ENCODE measurements at regions not wholly inside any gene's neighbourhood (a gene's known extent, or its start where the extent isn't known, plus 50 kb on each side); places are given as distances from the start of the nearest gene placed in this dataset.

GRCh38 chr6:155561257-155561965, 105.8 kb upstream of the NOX3 start:
- Histone ChIP-seq H3K27me3 (ENCODE audit: control insufficient read depth, insufficient read depth, low read length) (no peaks in the 10 kb centered on the region), H3K9me3 (ENCODE audit: control insufficient read depth, insufficient read depth, low read length) (no peaks in the 10 kb centered on the region), H3K27ac (ENCODE audit: low read depth, low read length) (no peak overlapping the region), H3K36me3 (ENCODE audit: control insufficient read depth, insufficient read depth, low read length) (no peaks in the 10 kb centered on the region), H3K4me1 (ENCODE audit: control insufficient read depth, insufficient read depth, low read length) (no peaks in the 10 kb centered on the region), H3K4me3 (ENCODE audit: low read depth, low read length) (no peak overlapping the region)
- peak in 1 of 6 donors; percentile 25 for DNase-seq (ENCODE audit: low read depth in 4 of 6, low spot score in 6 of 6)
- no CpG with 5 or more reads among the region's 1 CpG for WGBS (ENCODE audit: insufficient coverage)

- no peak for DNase-seq (ENCODE audit: low read depth in 4 of 6, low spot score in 6 of 6)
- no peak overlapping the region for H3K27ac ChIP-seq (ENCODE audit: low read depth, low read length)
Observed at GRCh38 chr6:155549928-155550327, 94.3 kb upstream of the NOX3 start.

GRCh38 chr6:155549028-155549798, 93.6 kb upstream of the NOX3 start:
- no peaks in the 10 kb centered on the region for H3K4me1 ChIP-seq (ENCODE audit: control insufficient read depth, insufficient read depth, low read length)
- H3K27ac ChIP-seq (ENCODE audit: low read depth, low read length) = no peak overlapping the region
- DNase-seq (ENCODE audit: low read depth in 4 of 6, low spot score in 6 of 6) = no peak
- H3K27me3 ChIP-seq (ENCODE audit: control insufficient read depth, insufficient read depth, low read length) = no peaks in the 10 kb centered on the region
- H3K4me3 ChIP-seq (ENCODE audit: low read depth, low read length) = no peak overlapping the region
- H3K36me3 ChIP-seq (ENCODE audit: control insufficient read depth, insufficient read depth, low read length) = no peaks in the 10 kb centered on the region
- no peaks in the 10 kb centered on the region for H3K9me3 ChIP-seq (ENCODE audit: control insufficient read depth, insufficient read depth, low read length)
- WGBS (ENCODE audit: insufficient coverage) = 100% methylated on average over 1 of the region's 9 CpGs

More at GRCh38 chr6:155549928-155550327, 94.3 kb upstream of the NOX3 start:
- Histone ChIP-seq H3K4me3 (ENCODE audit: low read depth, low read length) (no peak overlapping the region), H3K36me3 (ENCODE audit: control insufficient read depth, insufficient read depth, low read length) (no peaks in the 10 kb centered on the region), H3K27me3 (ENCODE audit: control insufficient read depth, insufficient read depth, low read length) (no peaks in the 10 kb centered on the region), H3K9me3 (ENCODE audit: control insufficient read depth, insufficient read depth, low read length) (no peaks in the 10 kb centered on the region), H3K4me1 (ENCODE audit: control insufficient read depth, insufficient read depth, low read length) (no peaks in the 10 kb centered on the region)
- WGBS (ENCODE audit: insufficient coverage) = 92% methylated on average over 3 of the region's 4 CpGs

DNA sequence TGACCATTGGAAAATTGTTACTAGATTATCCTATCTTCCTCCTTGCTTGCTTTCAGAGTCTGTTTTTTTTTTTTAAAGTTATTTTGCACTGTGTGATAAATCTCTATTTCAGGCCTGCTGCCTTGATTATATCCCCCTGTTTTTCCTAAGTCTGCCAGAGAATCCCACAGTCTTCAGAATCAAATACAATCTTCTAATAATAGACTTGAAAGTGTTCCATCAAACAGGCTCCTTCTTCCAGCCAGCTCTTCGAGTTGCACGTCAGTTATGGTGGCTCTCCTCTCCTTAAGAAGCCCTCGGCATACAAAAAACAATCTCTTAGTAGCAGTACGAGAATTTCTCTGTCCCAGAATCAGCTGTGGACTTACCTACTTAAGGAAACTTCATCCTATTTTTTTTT, 92.9 kb upstream of the NOX3 start:
- H3K27me3 ChIP-seq (ENCODE audit: control insufficient read depth, insufficient read depth, low read length) = no peaks in the 10 kb centered on the region
- H3K4me3 ChIP-seq (ENCODE audit: low read depth, low read length) = no peak overlapping the region
- H3K27ac ChIP-seq (ENCODE audit: low read depth, low read length) = no peak overlapping the region
- peak in 1 of 6 donors; percentile 59 for DNase-seq (ENCODE audit: low read depth in 4 of 6, low spot score in 6 of 6)
- WGBS (ENCODE audit: insufficient coverage) = 83% methylated on average over 3 of the region's 4 CpGs
- H3K36me3 ChIP-seq (ENCODE audit: control insufficient read depth, insufficient read depth, low read length) = no peaks in the 10 kb centered on the region
- no peaks in the 10 kb centered on the region for H3K9me3 ChIP-seq (ENCODE audit: control insufficient read depth, insufficient read depth, low read length)
- H3K4me1 ChIP-seq (ENCODE audit: control insufficient read depth, insufficient read depth, low read length) = no peaks in the 10 kb centered on the region

GRCh38 chr6:155544677-155545076, 89.0 kb upstream of the NOX3 start:
- no peaks in the 10 kb centered on the region for H3K9me3 ChIP-seq (ENCODE audit: control insufficient read depth, insufficient read depth, low read length)
- no peak for DNase-seq (ENCODE audit: low read depth in 4 of 6, low spot score in 6 of 6)
- H3K4me1 ChIP-seq (ENCODE audit: control insufficient read depth, insufficient read depth, low read length) = no peaks in the 10 kb centered on the region
- WGBS (ENCODE audit: insufficient coverage) = 96% methylated on average over 2 of the region's 2 CpGs
- H3K36me3 ChIP-seq (ENCODE audit: control insufficient read depth, insufficient read depth, low read length) = no peaks in the 10 kb centered on the region
- H3K27ac ChIP-seq (ENCODE audit: low read depth, low read length) = no peak overlapping the region
- H3K4me3 ChIP-seq (ENCODE audit: low read depth, low read length) = no peak overlapping the region
- no peaks in the 10 kb centered on the region for H3K27me3 ChIP-seq (ENCODE audit: control insufficient read depth, insufficient read depth, low read length)

- no peaks in the 10 kb centered on the region for H3K9me3 ChIP-seq (ENCODE audit: control insufficient read depth, insufficient read depth, low read length)
- H3K27me3 ChIP-seq (ENCODE audit: control insufficient read depth, insufficient read depth, low read length) = no peaks in the 10 kb centered on the region
- no peak overlapping the region for H3K4me3 ChIP-seq (ENCODE audit: low read depth, low read length)
- no peak overlapping the region for H3K27ac ChIP-seq (ENCODE audit: low read depth, low read length)
- peak in 2 of 6 donors; percentile 29 to 42 for DNase-seq (ENCODE audit: low read depth in 4 of 6, low spot score in 6 of 6)
- H3K36me3 ChIP-seq (ENCODE audit: control insufficient read depth, insufficient read depth, low read length) = no peaks in the 10 kb centered on the region
- H3K4me1 ChIP-seq (ENCODE audit: control insufficient read depth, insufficient read depth, low read length) = no peaks in the 10 kb centered on the region
- 55% methylated on average over 4 of the region's 6 CpGs for WGBS (ENCODE audit: insufficient coverage)
Observed at GRCh38 chr6:155543166-155543847, 87.7 kb upstream of the NOX3 start.

- Histone ChIP-seq H3K9me3 (ENCODE audit: control insufficient read depth, insufficient read depth, low read length) (no peaks in the 10 kb centered on the region), H3K4me3 (ENCODE audit: low read depth, low read length) (no peak overlapping the region), H3K36me3 (ENCODE audit: control insufficient read depth, insufficient read depth, low read length) (no peaks in the 10 kb centered on the region), H3K27ac (ENCODE audit: low read depth, low read length) (no peak overlapping the region), H3K27me3 (ENCODE audit: control insufficient read depth, insufficient read depth, low read length) (no peaks in the 10 kb centered on the region), H3K4me1 (ENCODE audit: control insufficient read depth, insufficient read depth, low read length) (no peaks in the 10 kb centered on the region)
- peak in 2 of 6 donors; percentile 45 to 75 for DNase-seq (ENCODE audit: low read depth in 4 of 6, low spot score in 6 of 6)
- 64% methylated on average over 4 of the region's 4 CpGs for WGBS (ENCODE audit: insufficient coverage)
Observed at GRCh38 chr6:155542036-155542435, 86.4 kb upstream of the NOX3 start.

GRCh38 chr6:155538708-155539390, 83.2 kb upstream of the NOX3 start:
- 33% methylated on average over 1 of the region's 3 CpGs for WGBS (ENCODE audit: insufficient coverage)
- DNase-seq (ENCODE audit: low read depth in 4 of 6, low spot score in 6 of 6) = peak in 1 of 6 donors; percentile 43
- Histone ChIP-seq H3K9me3 (ENCODE audit: control insufficient read depth, insufficient read depth, low read length) (no peaks in the 10 kb centered on the region), H3K4me3 (ENCODE audit: low read depth, low read length) (no peak overlapping the region), H3K4me1 (ENCODE audit: control insufficient read depth, insufficient read depth, low read length) (no peaks in the 10 kb centered on the region), H3K27ac (ENCODE audit: low read depth, low read length) (no peak overlapping the region), H3K27me3 (ENCODE audit: control insufficient read depth, insufficient read depth, low read length) (no peaks in the 10 kb centered on the region), H3K36me3 (ENCODE audit: control insufficient read depth, insufficient read depth, low read length) (no peaks in the 10 kb centered on the region)

DNA sequence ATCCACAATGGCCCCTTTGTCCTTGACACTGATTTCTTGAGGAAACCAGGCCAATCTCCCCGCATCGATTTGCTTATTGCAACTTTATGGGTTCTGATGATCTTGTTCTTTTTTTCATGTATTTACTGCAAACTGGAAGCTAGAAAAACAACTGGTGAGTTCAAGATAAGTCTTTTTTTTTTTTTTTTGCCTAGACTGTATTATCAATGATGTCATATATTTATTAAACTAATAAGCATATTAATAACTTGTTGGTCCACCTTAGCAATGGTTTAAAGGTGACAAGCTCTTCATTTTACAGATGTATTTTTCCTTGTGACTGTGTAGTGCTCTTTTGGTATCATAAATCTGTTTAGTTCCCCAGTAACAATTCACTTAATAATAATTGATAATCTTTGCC, 79.0 kb upstream of the NOX3 start:
- Histone ChIP-seq H3K27me3 (ENCODE audit: control insufficient read depth, insufficient read depth, low read length) (no peaks in the 10 kb centered on the region), H3K4me1 (ENCODE audit: control insufficient read depth, insufficient read depth, low read length) (no peaks in the 10 kb centered on the region), H3K27ac (ENCODE audit: low read depth, low read length) (no peak overlapping the region), H3K9me3 (ENCODE audit: control insufficient read depth, insufficient read depth, low read length) (no peaks in the 10 kb centered on the region), H3K4me3 (ENCODE audit: low read depth, low read length) (no peak overlapping the region), H3K36me3 (ENCODE audit: control insufficient read depth, insufficient read depth, low read length) (no peaks in the 10 kb centered on the region)
- no peak for DNase-seq (ENCODE audit: low read depth in 4 of 6, low spot score in 6 of 6)
- WGBS (ENCODE audit: insufficient coverage) = no CpG with 5 or more reads among the region's 2 CpGs
